Neural cell (in vitro differentiated cells): ENCODE measurements at regions not wholly inside any gene's neighbourhood (a gene's known extent, or its start where the extent isn't known, plus 50 kb on each side); places are given as distances from the start of the nearest gene placed in this dataset.

Experiments
- CTCF ChIP-seq: fragments of 450-650 bp; IDR thresholded peaks from 2 replicates; pipeline ENCODE4 v1.5.1; 2014; ENCODE audit warnings: antibody characterized with exemption, mild to moderate bottlenecking, moderate library complexity; ENCODE audit not compliant: poor library complexity, severe bottlenecking
- EP300 ChIP-seq: fragments of 450-650 bp; conservative IDR thresholded peaks from 2 replicates; pipeline ENCODE4 v1.6.1; 2014; ENCODE audit warnings: antibody characterized with exemption, mild to moderate bottlenecking, moderate library complexity; ENCODE audit not compliant: poor library complexity, severe bottlenecking
- EZH2 ChIP-seq: fragments of 200-600, 300-800 bp; shearing (Covaris generic), sonication (generic); IDR thresholded peaks from 2 replicates; pipeline ENCODE4 v1.6.1; 2014; ENCODE audit warnings: antibody characterized with exemption, low read length, borderline replicate concordance, mild to moderate bottlenecking; ENCODE audit not compliant: insufficient read depth, poor library complexity, severe bottlenecking
- MXI1 ChIP-seq: fragments of 450-650 bp; conservative IDR thresholded peaks from 2 replicates; pipeline ENCODE4 v1.6.1; 2014; ENCODE audit warnings: antibody characterized with exemption, mild to moderate bottlenecking; ENCODE audit not compliant: poor library complexity, severe bottlenecking
- POLR2AphosphoS5 ChIP-seq: IDR thresholded peaks from 2 replicates; pipeline ENCODE4 v1.6.1; 2012
- RAD21 ChIP-seq: fragments of 450-650 bp; conservative IDR thresholded peaks from 2 replicates; pipeline ENCODE4 v1.6.1; 2014; ENCODE audit warnings: antibody characterized with exemption, mild to moderate bottlenecking, moderate library complexity
- REST ChIP-seq: IDR thresholded peaks from 2 replicates; pipeline ENCODE4 v1.6.1; 2012; ENCODE audit warnings: borderline replicate concordance
- SMC3 ChIP-seq: fragments of 450-650 bp; conservative IDR thresholded peaks from 2 replicates; pipeline ENCODE4 v1.6.1; 2014; ENCODE audit warnings: antibody characterized with exemption, mild to moderate bottlenecking, moderate library complexity; ENCODE audit not compliant: poor library complexity
- TAF1 ChIP-seq: IDR thresholded peaks from 2 replicates; pipeline ENCODE4 v1.6.1; 2012; ENCODE audit warnings: low read depth

- TF ChIP-seq CTCF (no peak), POLR2AphosphoS5 (no peak), TAF1 (no peak), REST (no peak), EP300 (no peak), RAD21 (no peak), EZH2 (no peak), MXI1 (no peak), SMC3 (no peak)
These were observed 433.7 kb upstream of the SPRED2 start for GRCh38 chr2:65866148-65866547.
